SK-N-SH (cell line): ENCODE measurements at regions not wholly inside any gene's neighbourhood (a gene's known extent, or its start where the extent isn't known, plus 50 kb on each side); places are given as distances from the start of the nearest gene placed in this dataset.

Experiments
- CTCF ChIA-PET: fragments of 300-600, 350-600 bp; formaldehyde crosslinking; extraction: SDS; loops from one replicate; lab custom pipeline; 2021; lab: Yijun Ruan, JAX
- POLR2A ChIA-PET: fragments of 350-600 bp; sonication (Branson Sonifier 250); formaldehyde crosslinking; extraction: SDS; loops from one replicate; lab custom pipeline; 2020; ENCODE audit warnings: antibody characterized with exemption, inconsistent platforms; lab: Yijun Ruan, JAX
- DNase-seq: peaks from one replicate; pipeline ENCODE4 v3.0.0; 2012
- H2AFZ ChIP-seq: fragments of 200-600 bp; sonication (generic); 2 replicates; pipeline ENCODE4 v1.8.1; 2016; ENCODE audit warnings: antibody characterized with exemption, mild to moderate bottlenecking, low read depth
- H3F3A ChIP-seq: fragments of 200-600 bp; sonication (generic); replicated peaks from 2 replicates; pipeline ENCODE3; 2016; ENCODE audit warnings: antibody characterized with exemption, mild to moderate bottlenecking; ENCODE audit not compliant: insufficient read depth
- H3K27ac ChIP-seq, 2 experiments: fragments of 200-500 bp in 1 of 2; fragments of 200-600 bp in 1 of 2; sonication (Bioruptor generic) in 1 of 2; sonication (generic), shearing (Covaris generic) in 1 of 2; 2 replicates each; pipeline versions ENCODE4 v1.5.1 to v1.6.1; 2014 to 2016; ENCODE audit warnings: low read depth in 2 of 2, inconsistent platforms in 1 of 2, low read length in 1 of 2, mild to moderate bottlenecking in 1 of 2, mixed read lengths in 1 of 2
- H3K27me3 ChIP-seq: fragments of 200-600 bp; sonication (generic), shearing (Covaris generic); 2 replicates; pipeline ENCODE4 v1.6.1; 2016; ENCODE audit warnings: mixed run types; ENCODE audit not compliant: insufficient read depth
- H3K36me3 ChIP-seq, 2 experiments: fragments of 200-500 bp in 1 of 2; fragments of 200-600 bp in 1 of 2; sonication (Bioruptor generic) in 1 of 2; sonication (generic) in 1 of 2; replicated peaks in 1 of 2; 2 replicates each; pipeline versions ENCODE3 to v1.5.1; 2014 to 2016; ENCODE audit warnings: low read length in 1 of 2, mild to moderate bottlenecking in 1 of 2; ENCODE audit not compliant: insufficient read depth in 2 of 2, control insufficient read depth in 1 of 2
- H3K4me1 ChIP-seq, 2 experiments: fragments of 200-500 bp in 1 of 2; fragments of 200-600 bp in 1 of 2; sonication (Bioruptor generic) in 1 of 2; sonication (generic), shearing (Covaris generic) in 1 of 2; 2 replicates each; pipeline versions ENCODE4 v1.5.1 to v1.6.1; 2014 to 2016; ENCODE audit warnings: low read depth in 1 of 2, low read length in 1 of 2, mixed run types in 1 of 2; ENCODE audit not compliant: insufficient read depth in 2 of 2, control insufficient read depth in 1 of 2
- H3K4me2 ChIP-seq: fragments of 200-600 bp; sonication (generic), shearing (Covaris generic); 2 replicates; pipeline ENCODE4 v1.6.1; 2017; ENCODE audit warnings: mixed run types
- H3K4me3 ChIP-seq, 2 experiments: fragments of 200-500 bp in 1 of 2; fragments of 200-600 bp in 1 of 2; sonication (Bioruptor generic) in 1 of 2; sonication (generic), shearing (Covaris generic) in 1 of 2; 2 replicates each; pipeline versions ENCODE4 v1.5.1 to v1.8.1; 2014 to 2016; ENCODE audit warnings: low read depth in 2 of 2, inconsistent platforms in 1 of 2, low read length in 1 of 2, mild to moderate bottlenecking in 1 of 2, mixed read lengths in 1 of 2, moderate library complexity in 1 of 2
- H3K79me2 ChIP-seq: fragments of 200-600 bp; sonication (generic); 2 replicates; pipeline ENCODE4 v1.8.1; 2017; ENCODE audit warnings: mild to moderate bottlenecking; ENCODE audit not compliant: insufficient read depth
- H3K9ac ChIP-seq: fragments of 200-600 bp; sonication (generic); 2 replicates; pipeline ENCODE4 v1.6.1; 2017; ENCODE audit warnings: mixed run types
- H3K9me2 ChIP-seq: fragments of 200-600 bp; sonication (generic); 2 replicates; pipeline ENCODE4 v1.6.1; 2017; ENCODE audit warnings: mixed run types
- H3K9me3 ChIP-seq: fragments of 200-600 bp; sonication (generic); 2 replicates; pipeline ENCODE4 v1.6.1; 2017; ENCODE audit warnings: mixed run types, mild to moderate bottlenecking, moderate library complexity
- H4K20me1 ChIP-seq: fragments of 200-600 bp; sonication (generic); 2 replicates; pipeline ENCODE4 v1.6.1; 2017; ENCODE audit warnings: mild to moderate bottlenecking, mixed run types; ENCODE audit not compliant: insufficient read depth
- CHD2 ChIP-seq: fragments of 150-350 bp; IDR thresholded peaks from 2 replicates; pipeline ENCODE4 v1.6.1; 2018; ENCODE audit warnings: low read length; ENCODE audit not compliant: partially characterized antibody
- ELF1 ChIP-seq: IDR thresholded peaks from 2 replicates; pipeline ENCODE4 v1.4.0; 2012
- EP300 ChIP-seq, 2 experiments: IDR thresholded peaks; 2 replicates each; pipeline versions ENCODE4 v1.4.0 to v1.6.1; 2012; ENCODE audit warnings: borderline replicate concordance in 1 of 2, low read depth in 1 of 2, low read length in 1 of 2
- EZH2phosphoT487 ChIP-seq: fragments of 200-600 bp; sonication (generic); IDR thresholded peaks from 2 replicates; pipeline ENCODE4 v1.6.1; 2017; ENCODE audit warnings: low read depth, mixed run types, mild to moderate bottlenecking, antibody characterized with exemption, moderate library complexity, borderline replicate concordance
- FOSL2 ChIP-seq: IDR thresholded peaks from 2 replicates; pipeline ENCODE4 v1.4.0; 2012; ENCODE audit warnings: low read depth, mild to moderate bottlenecking, moderate library complexity, borderline replicate concordance
- GABPA ChIP-seq: IDR thresholded peaks from 2 replicates; pipeline ENCODE4 v1.4.0; 2012; ENCODE audit warnings: low read depth, mild to moderate bottlenecking
- GATA2 ChIP-seq: sonication (generic); formaldehyde crosslinking; IDR thresholded peaks from 2 replicates; pipeline ENCODE4 v1.5.0; 2020; ENCODE audit warnings: mild to moderate bottlenecking, missing genetic modification reagents
- MEF2A ChIP-seq: IDR thresholded peaks from 2 replicates; pipeline ENCODE4 v1.4.0; 2012; ENCODE audit warnings: low read depth, borderline replicate concordance
- MXI1 ChIP-seq: IDR thresholded peaks from 2 replicates; pipeline ENCODE4 v1.6.1; 2012; ENCODE audit warnings: mild to moderate bottlenecking, low read depth, low read length, improper control_type of control experiment
- NFIC ChIP-seq: IDR thresholded peaks from 2 replicates; pipeline ENCODE4 v1.4.0; 2012; ENCODE audit warnings: borderline replicate concordance
- NRF1 ChIP-seq: IDR thresholded peaks from 2 replicates; pipeline ENCODE4 v1.6.1; 2012; ENCODE audit warnings: low read depth, mild to moderate bottlenecking, low read length
- POLR2AphosphoS5 ChIP-seq: IDR thresholded peaks from 2 replicates; pipeline ENCODE4 v1.6.1; 2012; ENCODE audit warnings: low read depth, low read length
- RAD21 ChIP-seq: IDR thresholded peaks from 2 replicates; pipeline ENCODE4 v1.6.1; 2012; ENCODE audit warnings: mild to moderate bottlenecking, low read length
- RFX5 ChIP-seq: IDR thresholded peaks from 2 replicates; pipeline ENCODE4 v1.6.1; 2012; ENCODE audit warnings: mild to moderate bottlenecking, improper control_type of control experiment, low read length
- RXRA ChIP-seq: IDR thresholded peaks from 2 replicates; pipeline ENCODE4 v1.4.0; 2012; ENCODE audit warnings: low read depth, mild to moderate bottlenecking, borderline replicate concordance
- SIN3A ChIP-seq: IDR thresholded peaks from 2 replicates; pipeline ENCODE4 v1.6.1; 2012; ENCODE audit warnings: low read depth, mild to moderate bottlenecking, low read length, moderate library complexity, borderline replicate concordance
- TAF1 ChIP-seq: IDR thresholded peaks from 2 replicates; pipeline ENCODE4 v1.6.1; 2012; ENCODE audit warnings: low read depth, mild to moderate bottlenecking, low read length, moderate library complexity, borderline replicate concordance
- WGBS: methylation state at CpG from one replicate; pipeline ENCODE4 v1.1.6; 2017; ENCODE audit warnings: low lambda C conversion rate; 5-methylcytosine and 5-hydroxymethylcytosine counted together
- TF ChIP-seq, protein P1 (sequence below): IDR thresholded peaks from 2 replicates; pipeline ENCODE4 v1.4.0; 2012; ENCODE audit warnings: low read depth, borderline replicate concordance
- TF ChIP-seq, protein P2 (sequence below): IDR thresholded peaks from 2 replicates; pipeline ENCODE4; 2012
- TF ChIP-seq, protein P3 (sequence below): fragments of 150-350 bp; IDR thresholded peaks from 2 replicates; pipeline ENCODE4 v1.6.1; 2017; ENCODE audit warnings: antibody characterized with exemption, low read length, low read depth, borderline replicate concordance

DNA sequence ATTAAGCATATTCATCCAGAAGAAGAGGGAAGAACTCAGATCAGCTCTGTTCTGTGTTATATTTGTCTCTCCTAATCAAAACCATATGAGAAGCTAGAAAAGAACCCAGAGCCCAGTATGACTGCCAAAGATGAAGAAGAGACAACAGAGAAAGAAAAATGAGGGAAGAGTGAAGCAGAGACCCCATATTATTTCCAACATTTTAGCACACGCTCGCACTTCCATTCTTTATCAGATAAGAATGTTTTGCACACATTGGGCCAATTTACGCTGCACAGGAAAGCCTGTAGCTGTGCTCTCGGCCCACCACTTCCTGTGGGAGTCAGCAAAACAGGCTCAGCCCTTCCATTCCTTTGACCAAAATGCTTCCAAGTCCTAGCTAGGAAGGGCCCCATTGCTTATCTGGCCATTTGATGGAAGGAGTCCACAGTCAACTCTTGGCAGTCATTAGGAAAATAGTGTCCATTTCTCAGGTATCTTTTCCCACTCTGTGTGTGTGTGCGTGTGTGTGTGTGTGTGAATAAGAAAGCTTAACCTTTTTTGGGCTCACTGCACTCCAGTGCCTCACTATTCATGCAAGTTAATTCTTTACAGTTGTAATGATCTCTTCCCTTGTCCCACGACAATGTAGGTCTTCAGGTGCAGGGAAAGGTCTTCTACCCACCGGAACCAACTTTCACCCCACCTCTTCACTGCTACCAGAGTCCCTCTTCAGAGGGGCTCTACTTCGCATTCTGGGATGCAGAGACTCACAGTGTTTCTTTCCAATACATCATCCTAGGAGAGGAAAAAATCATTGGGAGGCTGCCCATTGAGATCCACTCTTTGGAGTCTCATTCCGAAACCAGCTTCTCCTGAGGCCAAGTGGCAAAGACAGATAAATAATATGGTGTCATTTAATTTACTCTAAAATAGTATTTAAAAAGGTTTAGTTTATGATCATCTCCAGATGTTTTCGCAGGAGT, 237.5 kb downstream of the COG6 start (continued):
- TF ChIP-seq, protein P1, sequence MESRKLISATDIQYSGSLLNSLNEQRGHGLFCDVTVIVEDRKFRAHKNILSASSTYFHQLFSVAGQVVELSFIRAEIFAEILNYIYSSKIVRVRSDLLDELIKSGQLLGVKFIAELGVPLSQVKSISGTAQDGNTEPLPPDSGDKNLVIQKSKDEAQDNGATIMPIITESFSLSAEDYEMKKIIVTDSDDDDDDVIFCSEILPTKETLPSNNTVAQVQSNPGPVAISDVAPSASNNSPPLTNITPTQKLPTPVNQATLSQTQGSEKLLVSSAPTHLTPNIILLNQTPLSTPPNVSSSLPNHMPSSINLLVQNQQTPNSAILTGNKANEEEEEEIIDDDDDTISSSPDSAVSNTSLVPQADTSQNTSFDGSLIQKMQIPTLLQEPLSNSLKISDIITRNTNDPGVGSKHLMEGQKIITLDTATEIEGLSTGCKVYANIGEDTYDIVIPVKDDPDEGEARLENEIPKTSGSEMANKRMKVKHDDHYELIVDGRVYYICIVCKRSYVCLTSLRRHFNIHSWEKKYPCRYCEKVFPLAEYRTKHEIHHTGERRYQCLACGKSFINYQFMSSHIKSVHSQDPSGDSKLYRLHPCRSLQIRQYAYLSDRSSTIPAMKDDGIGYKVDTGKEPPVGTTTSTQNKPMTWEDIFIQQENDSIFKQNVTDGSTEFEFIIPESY, result no peak
- TF ChIP-seq RFX5 (no peak), GATA2 (CRISPR knock-in tag) (peak; percentile 70), MXI1 (no peak), GABPA (0 out of 2 replicates have a peak, but pooled peaks have one; percentile 24)
- TF ChIP-seq, protein P2, sequence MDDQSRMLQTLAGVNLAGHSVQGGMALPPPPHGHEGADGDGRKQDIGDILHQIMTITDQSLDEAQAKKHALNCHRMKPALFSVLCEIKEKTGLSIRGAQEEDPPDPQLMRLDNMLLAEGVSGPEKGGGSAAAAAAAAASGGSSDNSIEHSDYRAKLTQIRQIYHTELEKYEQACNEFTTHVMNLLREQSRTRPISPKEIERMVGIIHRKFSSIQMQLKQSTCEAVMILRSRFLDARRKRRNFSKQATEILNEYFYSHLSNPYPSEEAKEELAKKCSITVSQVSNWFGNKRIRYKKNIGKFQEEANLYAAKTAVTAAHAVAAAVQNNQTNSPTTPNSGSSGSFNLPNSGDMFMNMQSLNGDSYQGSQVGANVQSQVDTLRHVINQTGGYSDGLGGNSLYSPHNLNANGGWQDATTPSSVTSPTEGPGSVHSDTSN, result peak; percentile 74

DNA sequence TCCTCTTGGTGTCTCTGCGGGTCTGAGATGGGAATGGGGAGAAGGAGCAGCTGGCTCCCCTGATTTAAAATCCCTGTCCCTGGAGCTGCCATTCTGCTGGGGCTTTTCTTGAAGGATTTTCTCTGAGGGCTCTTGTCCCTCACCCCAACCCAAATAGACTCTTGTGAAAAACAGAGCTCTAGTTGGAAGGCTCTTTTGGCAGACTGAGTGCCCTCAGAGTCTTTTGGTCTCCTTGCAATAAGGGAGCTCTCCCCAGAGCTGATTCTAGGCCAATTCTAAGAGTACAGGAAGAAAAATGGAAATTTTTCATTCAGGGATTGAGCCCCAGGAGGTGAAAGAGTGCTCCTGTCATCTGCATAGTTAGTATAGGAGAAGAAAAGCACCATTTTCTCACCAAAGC, 238.3 kb downstream of the COG6 start:
- TF ChIP-seq EP300 (IDR thresholded peaks at IDR 0.05; ENCODE audit: borderline replicate concordance in 1 of 2, low read depth in 1 of 2, low read length in 1 of 2) (no peak), NRF1 (no peak), MEF2A (no peak), RAD21 (no peak), CHD2 (no peak), EZH2phosphoT487 (no peak), MXI1 (no peak), GABPA (no peak), NFIC (no peak), SIN3A (no peak), ELF1 (no peak), RFX5 (no peak), TAF1 (no peak), FOSL2 (no peak), POLR2AphosphoS5 (no peak), RXRA (no peak)
- TF ChIP-seq, protein P2, result no peak
- TF ChIP-seq, protein P3, sequence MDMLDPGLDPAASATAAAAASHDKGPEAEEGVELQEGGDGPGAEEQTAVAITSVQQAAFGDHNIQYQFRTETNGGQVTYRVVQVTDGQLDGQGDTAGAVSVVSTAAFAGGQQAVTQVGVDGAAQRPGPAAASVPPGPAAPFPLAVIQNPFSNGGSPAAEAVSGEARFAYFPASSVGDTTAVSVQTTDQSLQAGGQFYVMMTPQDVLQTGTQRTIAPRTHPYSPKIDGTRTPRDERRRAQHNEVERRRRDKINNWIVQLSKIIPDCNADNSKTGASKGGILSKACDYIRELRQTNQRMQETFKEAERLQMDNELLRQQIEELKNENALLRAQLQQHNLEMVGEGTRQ, result no peak
- TF ChIP-seq, all 33 proteins: peak for 0
- no peak for DNase-seq
- Histone ChIP-seq H3K4me2 (no peak overlapping the region), H3F3A (no peaks in the 10 kb centered on the region), H3K9me2 (no peaks in the 10 kb centered on the region), H3K27me3 (no peaks in the 10 kb centered on the region), H3K79me2 (no peaks in the 10 kb centered on the region), H3K9ac (no peak overlapping the region), H3K9me3 (no peaks in the 10 kb centered on the region), H3K36me3 (no peaks in the 10 kb centered on the region), H3K27ac (peak overlapping the region; percentile 62 to 83; a peak in 2 of 4 replicates), H4K20me1 (no peaks in the 10 kb centered on the region), H3K4me3 (no peak overlapping the region), H3K4me1 (peaks cover 17 to 33% of the 10 kb centered on the region in 2 experiments), H2AFZ (no peak overlapping the region)
- ChIA-PET POLR2A (no interaction called here), CTCF (interaction anchor here (1.4 to 5.0 kb wide), 2 partner anchors 49 to 790 kb away, joined by 3 to 23 read pairs; no protein-coding TSS in a partner anchor)
- 92% methylated on average over 1 of the region's 1 CpG for WGBS
